NCI-H748 treated with DMSO at 0.1 percent for 48 hours (cell line): ENCODE measurements at regions not wholly inside any gene's neighbourhood (a gene's known extent, or its start where the extent isn't known, plus 50 kb on each side); places are given as distances from the start of the nearest gene placed in this dataset.
A peak's percentile ranks its signal among the peaks of the same experiment; 100 is the strongest.
"Not testable (repeated sequence)": the region's sequence is repeated elsewhere in the genome, so short reads cannot be mapped to it uniquely, and the experiment has no call there.

Experiments used
- DNase-seq: peaks from one replicate; lab custom pipeline; 2025; lab: John Stamatoyannopoulos, UW

DNA sequence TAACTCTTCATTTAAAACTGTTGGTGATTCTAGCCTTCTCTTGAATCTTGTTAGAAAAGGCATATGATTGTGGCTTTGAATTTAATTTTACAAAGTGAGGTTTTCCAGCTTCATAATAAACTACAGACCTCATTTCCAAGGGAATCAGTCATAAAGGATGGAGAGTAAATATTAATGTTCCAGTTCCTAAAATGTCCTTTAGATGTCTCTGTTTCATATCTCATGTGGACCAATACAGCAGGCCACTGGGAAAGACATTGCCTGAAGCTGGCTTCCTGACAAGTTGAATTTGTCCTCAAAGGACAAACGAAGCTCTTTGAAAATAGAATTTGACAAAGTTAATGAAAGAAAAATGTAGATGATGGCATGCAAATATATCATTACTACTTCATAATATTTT, 125.4 kb downstream of the ZNF330 start:
- DNase-seq, result peak; percentile 35

DNA sequence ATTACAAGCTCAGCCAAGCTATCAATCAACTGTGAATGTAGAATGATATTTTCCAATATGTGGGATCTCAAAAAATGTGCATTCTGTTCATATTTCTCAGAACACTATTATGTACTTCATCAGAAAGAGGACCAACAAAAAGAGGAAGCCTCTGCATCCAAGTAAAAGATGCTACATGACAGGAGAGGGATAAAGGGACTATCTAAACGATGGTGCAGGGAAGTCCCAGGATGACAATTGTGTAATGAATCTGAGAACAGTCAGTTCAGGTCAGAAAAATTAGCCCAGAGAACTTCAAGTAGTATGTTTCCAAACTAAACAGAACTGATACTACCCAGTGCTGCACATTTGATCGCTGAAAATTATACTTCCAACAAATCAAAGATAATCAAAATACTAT, 127.0 kb downstream of the ZNF330 start:
- DNase-seq, result no peak

DNA sequence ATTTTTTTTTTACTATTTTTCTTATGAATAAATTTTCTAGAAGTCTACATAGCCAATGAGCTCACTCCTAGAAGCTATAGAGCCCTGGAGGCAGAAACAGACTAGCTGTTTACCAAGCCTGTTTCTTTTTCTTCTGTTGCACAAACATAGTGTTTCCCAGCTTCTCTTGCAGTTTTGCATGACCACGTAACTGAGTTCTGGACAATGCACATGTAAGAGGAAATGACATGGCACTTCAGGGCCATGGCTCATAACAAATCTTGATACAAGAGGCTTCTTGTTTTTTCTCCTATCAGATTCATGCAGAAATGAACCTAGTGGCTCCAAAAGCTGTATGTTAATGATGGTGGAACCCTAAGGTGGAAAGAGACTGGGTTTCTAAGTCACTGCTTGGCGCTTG, 127.4 kb downstream of the ZNF330 start:
- DNase-seq, result no peak

DNA sequence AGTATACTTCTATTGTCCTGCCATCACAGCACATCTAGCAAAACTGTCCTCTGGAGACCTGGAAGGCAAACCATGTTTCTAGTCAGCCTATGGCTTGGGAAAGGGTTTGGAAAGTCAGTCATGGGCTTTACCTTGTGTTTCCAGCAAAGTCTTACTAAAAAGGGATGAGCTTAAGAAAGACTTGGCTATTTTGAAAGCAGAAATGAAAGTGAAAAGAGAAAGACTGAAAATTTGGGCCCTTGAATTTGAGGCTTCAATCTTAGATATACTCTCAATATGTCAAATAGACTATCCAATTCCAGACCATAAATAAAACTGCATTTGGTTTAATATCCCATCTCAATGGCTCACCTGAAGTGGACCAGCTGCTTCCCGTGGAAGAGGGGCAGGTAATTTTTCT, 127.9 kb downstream of the ZNF330 start:
- DNase-seq, result no peak

DNA sequence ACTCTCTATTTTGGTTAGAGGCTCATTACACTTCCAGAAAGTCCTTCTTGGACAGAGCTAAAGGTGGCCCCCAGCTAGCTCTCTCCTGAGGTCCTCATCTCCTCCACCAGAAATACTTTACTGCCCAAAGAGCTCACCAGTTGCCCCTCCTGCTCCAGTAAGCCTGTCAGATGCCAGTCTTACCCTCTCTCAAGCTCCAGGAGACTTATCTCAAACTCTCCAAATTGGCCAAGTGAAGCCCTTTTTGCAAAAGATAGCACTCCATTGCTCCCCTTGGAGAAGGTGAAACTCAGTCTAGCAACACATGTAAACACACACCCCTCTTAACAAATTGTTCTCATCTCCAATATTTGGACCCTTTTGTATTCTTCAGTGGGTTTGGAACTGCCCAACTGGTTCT, 128.5 kb downstream of the ZNF330 start:
- no peak for DNase-seq

DNA sequence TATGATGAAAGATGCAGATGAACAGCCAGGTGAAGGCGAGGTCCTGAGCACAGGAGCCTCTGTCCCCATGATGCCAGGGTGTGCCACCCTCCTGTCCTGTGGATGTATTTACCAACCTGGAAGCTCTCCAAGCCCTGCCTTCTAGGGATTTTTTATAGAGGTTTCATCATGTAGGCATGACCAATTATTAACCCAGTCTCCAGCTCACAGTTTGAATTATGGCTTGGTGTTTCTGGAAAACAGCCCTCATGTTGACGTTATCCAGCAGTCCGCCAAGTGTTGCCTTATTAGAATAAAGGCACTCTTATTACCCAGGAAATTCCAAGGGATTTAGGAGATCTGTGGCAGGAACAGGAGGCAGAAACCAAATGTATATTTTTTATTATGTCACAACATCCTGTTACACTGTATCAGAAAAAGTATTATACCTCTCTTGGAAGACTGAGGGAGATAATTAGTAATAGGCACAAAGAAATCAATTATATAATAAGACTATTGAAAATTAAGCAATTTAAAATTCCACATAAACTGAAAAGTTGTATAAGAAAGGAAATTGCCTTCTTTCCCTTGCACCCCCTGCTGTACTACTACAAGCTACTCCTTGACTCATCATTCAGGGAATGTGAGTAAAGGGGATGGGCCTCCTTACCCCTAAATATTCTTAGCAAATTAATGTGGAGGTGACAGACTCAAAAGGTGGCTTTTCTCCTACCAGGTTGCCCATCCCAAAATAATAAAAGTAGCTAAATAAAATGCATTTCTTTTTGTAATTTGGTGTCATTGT, 129.6 kb downstream of the ZNF330 start:
- peak; percentile 47 for DNase-seq

DNA sequence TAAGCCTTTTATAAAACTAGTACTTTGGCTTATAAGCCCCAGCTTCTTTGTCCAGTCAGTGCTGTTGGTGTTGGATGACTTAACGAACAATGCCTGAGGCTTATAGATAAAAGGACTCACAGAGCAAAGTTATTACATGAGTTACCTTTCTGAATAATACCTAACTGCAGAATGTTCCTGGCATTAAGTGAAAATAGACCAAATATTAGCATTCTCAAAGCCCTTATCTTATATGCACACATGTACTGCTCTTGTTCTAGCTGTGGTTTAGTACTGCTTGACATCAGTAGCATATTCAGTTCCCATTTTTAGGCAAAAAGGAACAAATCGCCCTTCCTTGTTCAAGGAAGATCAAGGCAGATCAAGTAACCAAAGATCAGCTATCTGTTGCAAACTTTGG, 131.6 kb downstream of the ZNF330 start:
- DNase-seq, result no peak

DNA sequence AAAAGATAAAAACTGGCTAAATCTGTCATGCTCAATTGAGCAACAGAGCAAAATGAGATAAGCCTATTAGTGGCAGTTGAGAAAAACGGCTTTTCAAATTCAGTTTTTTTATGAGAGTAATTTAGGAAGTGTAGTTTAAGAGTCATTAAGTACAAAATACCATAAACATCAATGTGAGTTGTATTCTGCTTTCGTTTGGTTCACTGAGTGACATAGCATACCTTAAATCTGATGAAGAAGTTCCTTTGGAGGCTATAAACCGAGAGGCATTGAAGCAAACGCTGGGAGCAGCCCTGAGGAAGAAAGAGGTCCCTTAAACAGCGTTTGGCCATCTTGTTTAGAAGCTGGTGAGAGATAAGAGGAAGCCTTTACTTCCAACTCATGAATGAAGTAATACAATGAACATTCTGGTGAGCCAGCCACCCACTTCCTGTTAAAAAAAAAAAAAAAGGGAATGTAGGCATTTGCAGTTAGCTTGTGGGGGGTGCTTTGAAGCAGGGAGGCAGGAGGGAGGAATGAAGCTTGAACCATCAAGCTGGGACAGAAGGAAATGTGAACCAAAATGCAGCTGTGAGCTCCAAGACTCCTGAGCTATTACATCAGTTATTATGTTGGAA, 132.3 kb downstream of the ZNF330 start:
- no peak for DNase-seq

DNA sequence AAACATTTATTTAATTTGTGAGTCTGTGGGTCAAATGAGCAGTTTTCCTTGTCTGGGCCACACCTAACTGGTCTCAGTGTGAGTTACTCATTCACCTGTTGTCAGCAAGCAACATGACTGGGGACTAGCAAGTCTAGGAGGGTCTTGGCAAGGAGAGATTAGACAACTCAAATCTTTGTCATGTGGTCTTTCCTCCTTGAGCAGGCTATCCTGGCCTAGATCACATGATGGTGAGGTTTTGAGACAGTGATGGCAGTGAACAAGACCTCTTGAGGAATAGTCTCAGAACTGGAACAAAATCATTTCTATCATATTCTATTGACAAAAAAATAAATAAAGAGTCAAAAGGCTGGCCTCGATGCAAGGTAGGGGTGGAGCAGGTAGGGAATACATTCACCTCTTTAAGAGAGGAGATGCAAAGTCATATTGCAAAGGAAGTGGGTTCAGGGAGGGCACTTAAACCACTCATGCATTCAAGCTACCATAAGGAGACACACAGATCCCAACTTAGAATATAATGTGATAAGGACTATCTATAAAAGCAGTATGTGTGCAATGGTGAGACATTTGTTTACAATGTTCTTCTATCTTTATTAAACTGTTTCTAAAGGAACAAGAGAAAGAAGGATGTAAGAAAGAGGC, 135.7 kb downstream of the ZNF330 start:
- DNase-seq, result no peak

DNA sequence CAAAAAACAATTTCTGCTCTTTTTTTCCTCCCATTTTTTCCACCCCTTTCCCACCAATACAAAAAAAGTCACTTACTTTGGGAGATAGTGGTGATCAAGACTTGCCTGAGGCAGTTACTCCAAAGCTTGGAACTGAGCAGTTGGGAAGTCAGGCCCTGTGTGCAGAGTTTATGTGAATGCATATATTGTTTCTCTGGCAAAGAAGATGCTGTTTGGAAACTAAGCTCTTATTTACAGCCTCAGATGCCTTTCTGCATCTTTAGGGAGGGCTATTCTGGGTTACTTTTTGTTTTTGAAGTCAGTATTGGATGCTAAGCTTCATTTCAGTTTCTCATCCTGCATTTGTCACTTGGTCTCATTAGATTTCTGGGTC, 136.3 kb downstream of the ZNF330 start:
- DNase-seq, result no peak

DNA sequence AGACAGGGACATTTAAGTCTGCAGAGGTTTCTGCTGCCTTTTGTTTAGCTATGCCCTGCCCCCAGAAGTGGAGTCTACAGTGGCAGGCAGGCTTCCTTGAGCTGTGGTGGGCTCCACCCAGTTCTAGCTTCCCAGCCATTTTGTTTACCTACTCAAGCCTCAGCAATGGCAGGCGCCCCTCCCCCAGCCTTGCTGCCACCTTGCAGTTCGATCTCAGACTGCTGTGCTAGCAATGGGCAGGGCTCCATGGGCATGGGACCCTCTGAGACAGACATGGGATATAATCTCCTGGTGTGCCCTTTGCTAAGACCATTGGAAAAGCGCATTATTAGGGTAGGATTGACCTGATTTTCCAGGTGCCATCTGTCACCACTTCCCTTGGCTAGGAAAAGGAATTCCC, 147.5 kb downstream of the ZNF330 start:
- DNase-seq, result not testable (repeated sequence)

DNA sequence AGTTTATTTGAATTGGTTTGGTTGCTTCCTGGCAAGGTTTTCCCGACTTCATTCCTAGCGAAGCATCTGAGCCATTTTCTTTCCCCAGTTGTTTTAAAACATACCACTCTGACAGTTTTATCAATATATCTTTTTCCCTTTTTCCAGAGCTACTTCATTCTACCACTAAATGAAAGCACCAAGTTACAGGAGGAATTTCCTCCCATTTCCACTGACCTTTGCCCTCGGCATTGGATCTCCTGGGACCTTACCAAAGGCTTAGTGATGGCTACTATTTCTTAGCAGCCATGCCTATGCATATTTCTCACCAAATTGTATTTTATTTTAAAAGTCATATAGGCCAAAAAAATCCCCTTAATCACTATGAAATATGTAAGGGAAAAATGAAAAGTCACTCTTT, 150.5 kb downstream of the ZNF330 start:
- no peak for DNase-seq

DNA sequence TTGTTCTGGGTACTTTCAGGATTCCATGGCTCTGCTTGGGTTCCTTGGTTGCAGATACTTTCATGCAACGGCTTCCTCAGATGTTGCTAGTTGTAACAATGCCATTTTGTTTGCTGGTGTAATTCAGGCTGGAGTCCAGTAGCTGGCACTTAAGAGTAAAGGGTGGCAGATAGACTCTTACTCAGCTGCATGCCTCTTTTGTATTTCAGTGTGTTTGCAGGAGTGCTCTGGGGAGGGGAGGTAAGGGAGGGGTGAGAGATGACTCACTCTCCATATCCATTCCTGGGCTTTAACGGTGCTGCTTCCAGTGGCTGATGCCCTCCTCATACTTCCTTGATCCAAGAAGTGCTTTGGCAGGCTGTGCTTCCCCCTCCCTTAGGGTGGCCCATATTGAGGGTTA, 155.2 kb downstream of the ZNF330 start:
- DNase-seq, result no peak

DNA sequence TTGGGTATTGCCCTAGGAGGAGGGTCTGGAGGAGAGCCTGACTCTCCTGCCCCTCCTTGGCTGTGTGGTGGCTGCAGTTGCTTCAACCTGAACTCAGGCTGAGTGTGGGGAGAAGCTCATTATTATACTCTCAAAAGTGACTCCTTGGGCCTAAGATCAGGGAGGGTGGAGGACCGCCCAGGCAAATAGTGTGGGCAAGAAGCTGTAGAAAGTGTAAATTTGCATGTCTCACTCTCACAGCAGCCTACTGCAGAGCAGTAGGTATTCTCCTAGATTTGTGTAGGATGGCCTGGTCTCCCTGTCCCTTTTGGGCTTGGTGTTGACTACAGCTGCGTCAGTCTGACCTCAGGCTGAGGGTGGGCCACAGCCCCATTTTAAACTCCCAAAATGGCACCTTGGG, 156.1 kb downstream of the ZNF330 start:
- no peak for DNase-seq

DNA sequence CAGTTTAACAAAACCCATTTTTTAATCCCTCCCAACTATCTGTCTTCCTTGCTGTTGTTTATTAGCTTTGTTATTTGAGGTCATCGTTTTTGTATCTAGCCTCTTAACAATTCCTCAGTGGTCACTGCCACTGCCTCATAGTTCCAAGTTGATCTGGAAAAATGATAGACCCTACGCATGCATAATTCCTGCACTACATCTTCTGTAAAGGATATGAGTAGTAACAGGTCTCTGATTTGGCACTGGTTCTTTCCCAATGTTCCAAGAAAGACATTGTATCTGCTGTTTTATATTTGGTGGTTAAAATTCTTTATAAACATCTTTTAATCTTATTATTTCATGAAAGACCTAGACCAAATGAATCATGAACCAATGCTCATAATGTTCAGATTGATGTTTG, 166.6 kb downstream of the ZNF330 start:
- no peak for DNase-seq

DNA sequence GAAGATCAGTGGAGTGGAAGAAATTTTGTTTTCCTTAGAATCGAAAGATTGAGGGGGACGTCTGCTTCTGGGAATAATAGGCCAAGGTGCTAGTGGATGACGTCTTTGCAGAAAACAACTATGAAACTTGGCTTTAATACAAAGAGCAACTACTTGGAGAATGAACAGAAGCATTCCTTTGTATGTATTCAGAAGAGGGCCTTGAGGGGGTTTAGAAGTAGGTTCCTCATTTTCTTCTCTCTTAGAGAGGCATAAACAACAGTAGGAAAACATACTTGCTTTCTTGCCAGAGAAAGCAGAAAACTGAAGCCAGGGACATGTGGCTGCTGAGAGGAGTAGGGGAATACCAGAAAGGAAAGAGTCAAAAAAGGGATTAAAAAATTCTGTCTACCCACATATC, 167.8 kb downstream of the ZNF330 start:
- no peak for DNase-seq

DNA sequence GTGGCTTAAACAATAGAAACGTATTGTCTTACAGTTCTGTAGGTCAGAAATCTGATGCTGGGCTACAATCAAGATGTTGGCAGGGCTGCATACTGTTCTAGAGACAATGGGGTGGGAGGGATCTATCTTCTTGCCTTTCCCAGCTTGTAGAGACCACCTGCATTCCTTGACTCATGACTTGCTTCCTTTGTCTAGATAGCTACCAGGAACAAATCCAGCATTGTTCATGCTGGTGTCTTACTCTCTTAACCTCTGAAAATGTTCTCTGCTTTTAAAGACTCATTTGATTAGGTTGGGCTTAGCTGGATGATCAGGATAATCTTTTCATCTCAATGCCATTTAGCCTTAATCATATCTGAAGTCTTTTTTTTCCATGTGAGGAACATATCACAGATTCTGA, 169.0 kb downstream of the ZNF330 start:
- DNase-seq, result no peak

DNA sequence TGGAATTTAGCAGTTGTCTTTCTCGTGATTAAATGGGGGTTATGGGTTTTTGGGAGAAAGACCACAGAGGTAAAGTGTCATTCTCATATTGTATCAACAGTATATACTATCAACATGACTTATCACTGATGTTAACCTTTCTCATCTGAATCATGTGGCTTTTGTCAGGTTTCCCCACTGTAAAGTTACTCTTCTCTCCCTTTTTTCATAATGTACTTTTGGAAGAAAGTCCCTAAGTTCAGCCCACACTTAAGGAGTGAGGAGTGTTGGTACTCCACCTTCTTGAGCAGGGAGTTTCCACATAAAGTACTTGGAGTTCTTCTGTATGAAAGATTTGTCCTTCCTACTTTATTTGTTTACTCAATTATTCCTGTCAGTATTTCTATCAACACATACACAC, 169.9 kb downstream of the ZNF330 start:
- DNase-seq, result no peak

DNA sequence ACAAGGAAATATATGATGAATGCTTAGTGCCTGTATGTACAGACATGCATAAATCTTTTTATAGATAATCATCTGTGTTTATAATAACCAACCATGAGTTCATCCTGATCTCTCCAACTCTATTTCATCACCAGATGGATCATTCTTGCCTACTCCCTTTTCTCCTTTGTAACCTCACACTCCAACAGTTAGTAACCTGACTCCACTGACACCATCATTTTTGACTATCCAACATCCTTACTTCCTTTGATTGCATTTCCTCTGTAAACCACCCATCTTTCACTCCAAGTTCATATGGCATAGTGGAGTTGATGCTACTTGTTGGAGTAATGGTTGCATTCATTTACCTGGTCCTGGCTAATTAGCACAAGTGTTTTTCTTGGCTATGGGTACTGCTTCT, 170.6 kb downstream of the ZNF330 start:
- no peak for DNase-seq

DNA sequence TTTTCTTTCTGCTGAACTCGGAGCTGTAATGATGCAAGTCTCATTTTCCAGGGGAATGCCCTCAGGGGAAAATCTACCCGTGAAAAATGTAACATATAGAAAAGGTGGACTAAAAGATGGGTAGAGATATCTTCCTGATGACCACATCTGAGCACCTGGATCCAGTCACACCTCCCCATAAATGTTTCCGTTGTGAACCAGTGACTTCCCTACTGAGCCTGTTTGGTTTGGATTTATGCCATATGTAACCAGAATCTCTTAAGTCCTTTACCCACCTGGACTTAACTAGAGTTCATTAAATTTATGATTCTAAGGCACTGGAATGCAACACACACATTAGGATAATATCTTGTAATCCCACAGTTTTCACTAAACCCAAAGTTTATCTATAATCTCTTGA, 171.1 kb downstream of the ZNF330 start:
- peak; percentile 36 for DNase-seq

DNA sequence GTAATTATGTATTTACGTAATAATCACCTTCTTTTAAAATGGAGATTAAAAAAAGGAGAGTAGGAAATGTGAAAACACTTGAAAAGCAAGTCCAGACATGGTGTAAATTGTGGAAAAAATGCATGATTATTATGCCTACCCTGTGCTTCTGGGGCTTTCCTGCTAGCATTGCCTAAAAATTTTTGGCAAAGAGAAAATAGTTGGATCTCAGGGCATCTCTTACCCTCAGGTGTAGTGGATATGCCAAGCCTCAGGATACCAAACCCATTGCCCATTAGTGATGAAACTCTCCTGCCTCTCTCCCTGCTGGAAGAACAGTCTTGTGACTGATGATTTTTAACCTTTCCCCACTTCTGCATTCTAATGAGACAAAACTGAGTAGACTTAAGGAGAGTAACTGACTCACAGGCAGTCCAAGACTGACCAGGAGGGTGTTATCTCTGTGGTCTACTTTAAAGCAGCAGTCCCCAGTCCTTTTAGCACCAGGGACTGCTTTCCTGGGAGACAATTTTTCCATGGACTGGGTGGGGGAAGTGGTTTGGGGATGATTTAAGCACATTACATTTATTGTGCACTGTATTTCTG, 174.6 kb downstream of the ZNF330 start:
- DNase-seq, result no peak

DNA sequence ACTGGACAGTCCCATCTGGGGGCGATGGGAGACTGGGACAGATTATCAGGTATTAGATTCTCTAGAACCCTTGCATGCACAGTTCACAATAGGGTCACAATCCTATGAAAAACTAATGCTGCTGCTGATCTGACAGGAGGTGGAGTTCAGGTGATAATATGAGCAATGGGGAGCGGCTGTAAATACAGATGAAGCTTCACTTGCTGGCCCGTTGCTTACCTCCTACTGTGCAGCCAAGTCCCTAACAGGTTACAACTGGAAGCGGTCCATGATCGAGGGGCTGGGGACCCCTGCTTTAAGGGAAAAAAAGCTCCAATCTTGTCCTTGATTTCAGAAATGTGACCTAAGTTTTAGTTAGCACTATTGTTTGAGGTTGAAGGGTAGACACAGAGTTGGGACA, 175.2 kb downstream of the ZNF330 start:
- DNase-seq, result no peak

DNA sequence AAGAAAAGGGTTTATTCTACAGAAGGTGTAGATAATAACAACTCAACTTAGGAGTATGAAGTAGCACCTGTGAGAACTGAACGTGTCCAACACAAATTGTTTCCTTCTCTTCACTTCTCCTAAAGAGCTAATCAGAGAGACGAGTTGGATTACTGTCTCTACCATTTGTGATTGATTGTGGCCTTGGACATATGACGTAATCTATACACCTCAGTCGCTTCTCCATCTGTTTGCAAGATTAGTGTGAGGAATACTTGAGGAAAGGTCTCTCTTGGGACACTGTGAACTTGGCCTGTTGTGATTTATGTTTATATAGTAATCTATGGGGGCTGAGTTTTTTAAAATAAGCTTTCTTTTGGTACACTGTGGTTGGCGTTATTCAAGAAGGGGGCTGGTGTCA, 182.0 kb downstream of the ZNF330 start:
- no peak for DNase-seq
